CD4-positive, alpha-beta T cell treated with Interleukin-6 at 100 ng/mL for 8 hours (primary cell): ENCODE measurements at regions not wholly inside any gene's neighbourhood (a gene's known extent, or its start where the extent isn't known, plus 50 kb on each side); places are given as distances from the start of the nearest gene placed in this dataset.
"Not testable (repeated sequence)": the region's sequence is repeated elsewhere in the genome, so short reads cannot be mapped to it uniquely, and the experiment has no call there.

ENCODE experiments used
- DNase-seq: peaks from one replicate; pipeline ENCODE4 v3.0.0-alpha.2; 2020; ENCODE audit warnings: mixed read lengths, low spot score

DNA sequence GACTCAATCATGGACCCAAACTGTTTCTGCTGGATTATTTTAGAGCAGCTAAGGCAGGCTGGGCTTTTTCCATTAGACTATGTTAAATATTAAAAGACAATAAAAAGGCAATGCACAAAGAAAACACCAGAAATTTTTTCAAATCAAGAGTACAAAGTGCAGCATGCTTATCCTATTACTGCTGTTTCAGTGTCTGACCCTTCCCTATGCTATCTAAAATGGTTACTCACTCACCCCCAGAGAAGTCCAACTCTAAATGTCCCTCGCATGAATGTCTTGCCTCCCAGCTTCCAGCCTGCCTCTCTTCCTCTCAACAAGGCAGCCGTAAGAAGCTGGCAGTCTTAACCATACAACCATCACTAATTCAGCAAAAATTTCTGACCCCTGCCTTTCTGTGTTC lies 108.7 kb upstream of the SYT6 start:
- DNase-seq = no peak

DNA sequence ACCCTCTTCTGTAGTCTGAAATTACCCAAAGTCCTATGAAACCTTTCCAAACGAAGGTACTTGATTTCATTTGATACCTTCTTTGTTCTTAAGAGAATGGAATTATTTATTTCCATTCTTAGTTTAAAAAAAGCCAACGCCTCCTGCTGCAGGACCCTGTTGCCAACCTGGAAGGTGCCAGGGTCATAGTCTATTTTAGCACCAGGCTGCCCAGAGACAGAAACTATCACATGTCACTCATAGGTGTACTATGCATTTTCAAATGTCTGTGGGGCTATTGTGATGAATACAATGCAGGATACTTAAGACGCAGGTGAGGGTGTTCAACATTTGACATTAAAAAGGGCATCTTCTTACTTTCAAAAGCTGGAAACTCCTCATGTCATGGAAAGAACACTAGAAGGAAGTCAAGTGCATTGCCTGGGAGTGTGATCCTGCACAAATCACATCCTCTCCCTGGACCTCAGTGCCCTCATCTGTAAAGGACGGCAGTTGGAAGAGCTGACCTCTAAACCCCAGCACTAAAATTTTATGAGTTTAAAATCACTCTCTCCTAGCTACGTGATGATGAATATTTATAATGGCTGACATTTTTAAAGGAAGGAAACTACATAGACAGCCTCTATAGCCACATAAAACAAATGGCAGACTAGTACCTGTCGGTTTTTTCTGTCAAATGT lies 107.3 kb upstream of the SYT6 start:
- no peak for DNase-seq

DNA sequence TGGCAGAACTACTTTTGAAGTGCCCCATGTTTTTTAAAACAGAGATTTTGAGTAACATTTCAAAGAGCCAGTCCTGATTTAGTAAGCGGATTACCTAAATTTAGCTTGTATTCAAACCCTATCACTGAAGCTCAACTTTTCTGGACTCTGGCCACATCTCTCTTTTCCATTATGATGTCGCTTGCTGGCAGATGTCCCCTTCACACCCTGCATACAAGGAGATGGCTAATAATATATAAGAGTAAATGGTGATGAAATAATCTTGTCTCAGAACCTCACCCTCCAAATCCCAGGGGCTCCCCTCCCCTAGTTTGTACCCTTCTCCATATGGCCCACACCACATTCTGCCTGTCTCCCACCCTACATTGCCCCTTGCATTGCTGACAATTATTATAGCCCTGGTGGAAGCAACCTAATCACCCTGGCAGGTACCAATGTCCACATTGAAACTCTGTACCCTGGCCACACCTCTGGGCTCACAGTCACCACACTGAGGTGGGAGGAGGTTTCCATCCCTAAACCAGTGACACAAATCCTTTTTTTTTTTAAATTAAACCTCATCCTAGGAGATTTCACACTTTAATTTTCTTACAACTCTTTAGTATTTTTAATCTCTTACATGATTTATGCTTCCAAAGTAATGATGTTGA lies 106.0 kb upstream of the SYT6 start:
- no peak for DNase-seq

DNA sequence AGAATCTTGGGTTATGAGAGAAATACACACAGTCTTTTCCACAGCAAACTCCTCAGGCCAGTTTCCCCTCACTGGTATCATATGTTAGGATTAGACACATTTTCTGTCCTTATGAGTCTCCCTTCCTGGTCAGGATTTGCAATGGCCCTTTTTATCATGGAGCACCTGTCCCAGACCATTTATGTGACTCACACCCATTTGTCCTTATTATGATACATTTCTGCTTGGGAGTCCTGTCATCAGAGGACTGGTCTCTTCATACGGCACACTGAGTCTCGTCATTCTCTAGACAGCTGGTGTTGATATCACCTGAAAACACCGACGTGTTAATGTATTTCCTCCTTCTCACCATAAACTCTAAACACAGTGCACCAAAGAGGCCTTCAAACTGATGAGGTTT lies 105.0 kb upstream of the SYT6 start:
- DNase-seq = no peak

DNA sequence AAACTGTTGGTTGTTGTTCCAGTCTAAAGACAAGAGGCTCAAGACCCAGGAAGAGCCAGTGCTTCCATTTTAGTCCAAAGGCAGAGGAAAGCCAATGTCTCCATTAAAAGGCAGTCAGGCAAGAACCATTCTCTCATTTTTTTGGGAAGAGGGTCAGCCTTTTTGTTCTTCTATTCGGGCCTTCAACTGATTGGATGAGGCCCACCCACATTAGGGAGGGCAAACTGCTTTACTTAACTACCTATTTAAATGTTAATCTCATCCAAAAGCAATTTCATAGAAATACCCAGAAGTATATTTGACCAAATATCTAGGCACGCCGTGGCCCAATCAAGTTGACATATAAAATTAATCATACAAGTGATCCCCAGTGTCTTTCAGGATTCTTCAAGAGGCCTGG lies 104.4 kb upstream of the SYT6 start:
- no peak for DNase-seq

DNA sequence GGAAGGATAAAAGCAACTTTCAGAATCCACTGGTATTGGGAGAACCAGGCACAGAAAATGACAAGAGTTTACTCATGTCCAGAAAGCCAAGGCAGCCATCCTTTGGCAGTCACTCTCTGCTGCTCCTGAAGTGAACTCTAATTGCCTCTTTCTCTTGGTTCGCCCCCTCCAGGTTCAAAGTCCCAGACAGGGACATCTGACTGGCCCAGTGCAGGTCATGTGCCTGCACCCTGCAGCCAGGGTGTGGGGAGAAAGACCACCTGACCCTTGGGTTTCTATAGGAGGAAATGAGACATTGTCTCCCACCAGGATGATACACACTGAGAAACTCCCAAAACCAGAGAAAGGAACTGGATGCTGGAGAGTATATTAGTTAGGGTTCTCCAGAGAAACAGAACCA lies 103.9 kb upstream of the SYT6 start:
- DNase-seq = no peak

DNA sequence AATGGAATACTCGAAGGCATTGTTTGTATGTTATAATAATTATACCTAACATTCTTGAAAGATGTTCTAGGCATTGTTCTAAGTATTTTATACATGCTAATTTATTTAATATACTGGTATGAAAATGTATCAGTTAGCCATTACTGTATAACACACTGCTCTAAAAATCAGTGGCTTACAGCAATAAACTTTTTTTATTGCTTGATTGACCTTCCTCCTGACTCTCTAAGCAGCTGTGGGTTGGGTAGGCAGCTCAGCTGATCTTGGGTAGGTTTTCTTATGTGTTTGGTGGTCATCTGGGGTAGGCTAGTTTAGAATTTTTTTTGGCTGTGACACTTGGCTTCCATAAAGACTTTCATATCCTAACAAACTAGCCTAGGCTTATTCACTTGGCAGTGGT lies 100.2 kb upstream of the SYT6 start:
- no peak for DNase-seq

DNA sequence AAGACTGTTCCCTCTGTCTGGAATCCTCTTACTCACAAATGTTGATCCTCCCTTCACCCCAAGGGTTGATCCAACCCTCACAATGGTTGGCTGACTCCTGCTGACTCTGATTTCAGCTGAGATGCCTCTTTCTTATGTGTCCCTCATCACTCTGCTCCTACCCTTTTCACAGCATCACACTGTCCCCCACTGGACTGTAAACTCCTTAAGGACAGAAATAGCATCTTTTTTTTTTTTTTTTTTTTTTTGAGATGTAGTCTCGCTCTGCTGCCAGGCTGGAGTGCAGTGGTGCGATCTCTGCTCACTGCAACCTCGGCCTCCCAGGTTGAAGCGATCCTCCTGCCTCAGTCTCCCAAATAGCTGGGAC lies 97.9 kb upstream of the SYT6 start:
- DNase-seq = no peak

DNA sequence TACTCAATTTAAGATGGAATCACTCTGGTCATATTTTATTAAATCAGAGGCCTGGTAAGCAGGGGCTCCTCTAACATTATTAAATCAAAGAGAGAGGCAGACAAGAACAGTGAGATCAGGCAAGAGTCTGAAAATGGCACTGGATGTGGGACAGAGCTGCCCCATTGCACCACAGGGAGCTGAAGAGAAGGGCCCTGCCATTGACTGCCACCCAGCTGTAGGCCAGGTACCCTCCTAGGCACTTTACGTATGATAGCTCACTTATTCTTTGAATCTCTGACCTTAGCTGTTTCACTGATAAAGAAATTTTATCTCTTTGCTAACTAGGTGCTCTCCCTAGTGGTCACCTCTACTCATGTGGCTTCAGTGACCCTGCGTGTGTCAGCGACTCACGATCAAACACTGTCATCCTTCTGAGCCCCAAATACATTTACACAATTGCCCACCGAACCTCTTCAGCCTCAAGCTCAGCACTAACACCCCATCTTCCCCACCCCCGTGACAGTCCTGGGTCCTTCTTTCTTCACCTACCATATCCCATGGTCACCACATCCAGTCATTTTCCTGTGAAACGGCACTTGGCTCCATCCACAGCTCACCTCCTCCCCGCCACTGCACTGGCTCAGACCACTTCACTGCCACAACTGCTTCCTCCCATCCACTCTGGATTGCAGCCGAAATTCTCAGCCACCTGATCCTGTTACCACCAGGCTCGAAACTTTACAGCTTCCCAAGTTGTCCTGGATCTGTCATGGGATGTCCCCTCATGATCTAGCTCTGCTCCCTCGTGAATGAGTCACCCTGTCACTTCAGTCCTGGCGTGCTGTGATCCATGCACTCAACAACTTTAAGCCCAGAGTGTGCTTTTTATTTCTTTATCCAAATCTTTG lies 97.3 kb upstream of the SYT6 start:
- no peak for DNase-seq

DNA sequence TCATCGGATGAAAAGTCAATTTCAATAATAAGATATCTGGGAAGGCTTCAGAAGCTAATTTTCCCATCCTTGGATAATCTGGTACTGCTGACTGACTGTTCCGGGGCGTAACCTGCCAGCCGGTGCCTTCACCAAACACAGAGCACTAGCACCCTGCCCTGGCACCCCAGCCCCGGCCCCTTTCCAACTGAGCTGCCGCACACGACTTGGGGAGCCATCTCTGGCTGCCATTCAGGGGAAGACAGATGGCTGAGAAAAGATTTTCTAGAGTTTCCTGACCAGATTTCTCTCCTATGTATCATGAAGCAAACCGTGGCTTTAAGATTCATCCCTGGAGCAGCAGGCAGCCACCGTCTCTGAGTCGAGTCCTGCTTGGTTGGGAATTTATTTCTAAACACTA lies 96.0 kb upstream of the SYT6 start:
- DNase-seq = no peak

DNA sequence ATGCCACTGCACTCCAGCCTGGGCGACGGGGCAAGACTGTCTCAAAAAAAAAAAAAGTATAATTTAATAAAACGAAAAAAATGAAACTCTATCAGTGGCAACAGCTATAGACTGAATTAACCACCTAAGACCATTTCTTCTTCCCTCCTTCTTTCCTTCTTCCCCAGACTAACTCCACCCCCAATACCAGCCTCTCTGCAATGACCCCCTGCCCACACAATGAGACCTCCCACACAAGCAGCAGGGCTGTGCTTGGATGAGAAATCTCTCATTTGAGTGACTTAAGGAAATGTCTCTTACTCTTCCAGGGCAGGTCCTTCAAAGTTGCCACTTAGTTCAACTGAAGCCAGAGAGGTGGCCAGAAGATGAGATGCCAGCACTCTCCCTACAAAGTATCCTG lies 94.5 kb upstream of the SYT6 start:
- no peak for DNase-seq

DNA sequence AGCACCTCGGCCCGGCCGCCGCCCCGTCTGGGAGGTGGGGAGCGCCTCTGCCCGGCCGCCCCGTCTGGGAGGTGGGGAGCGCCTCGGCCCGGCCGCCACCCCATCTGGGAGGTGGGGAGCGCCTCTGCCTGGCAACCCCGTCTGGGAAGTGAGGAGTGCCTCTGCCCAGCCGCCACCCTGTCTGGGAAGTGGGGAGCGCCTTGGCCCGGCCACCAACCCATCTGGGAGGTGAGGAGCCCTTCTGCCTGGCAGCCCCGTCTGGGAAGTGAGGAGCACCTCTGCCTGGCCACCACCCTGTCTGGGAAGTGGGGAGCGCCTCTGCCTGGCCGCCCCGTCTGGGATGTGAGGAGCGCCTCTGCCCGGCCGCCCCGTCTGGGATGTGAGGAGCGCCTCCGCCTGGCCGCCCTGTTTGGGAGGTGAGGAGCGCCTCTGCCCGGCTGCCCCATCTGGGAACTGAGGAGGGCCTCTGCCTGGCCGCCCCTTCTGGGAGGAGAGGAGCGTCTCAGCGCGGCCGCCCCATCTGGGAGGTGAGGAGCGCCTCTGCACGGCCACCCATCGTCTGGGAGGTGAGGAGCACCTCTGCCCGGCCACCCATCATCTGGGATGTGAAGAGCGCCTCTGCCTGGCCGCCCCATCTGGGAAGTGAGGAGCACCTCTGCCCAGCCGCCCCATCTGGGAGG lies 89.0 kb upstream of the SYT6 start:
- DNase-seq = not testable (repeated sequence)

DNA sequence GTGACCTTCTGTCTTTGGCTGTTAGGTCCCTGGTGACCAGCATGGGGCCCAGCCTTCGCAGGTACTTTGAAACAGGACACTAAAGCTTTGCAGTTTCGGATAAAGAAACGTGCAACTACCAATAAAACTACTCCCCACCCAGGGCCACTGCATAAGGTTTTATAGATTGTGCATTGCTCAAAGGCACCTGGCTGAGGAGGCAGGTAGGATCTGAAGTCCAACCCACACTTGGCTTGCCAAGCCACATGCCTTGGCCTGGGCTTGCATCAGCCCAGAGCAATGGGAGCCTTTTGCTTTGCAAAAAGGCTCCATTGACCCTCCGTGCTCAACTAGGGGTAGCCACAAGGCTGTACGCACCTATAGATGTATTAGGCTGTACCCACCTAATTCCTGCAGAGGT lies 84.4 kb upstream of the SYT6 start:
- DNase-seq = no peak

DNA sequence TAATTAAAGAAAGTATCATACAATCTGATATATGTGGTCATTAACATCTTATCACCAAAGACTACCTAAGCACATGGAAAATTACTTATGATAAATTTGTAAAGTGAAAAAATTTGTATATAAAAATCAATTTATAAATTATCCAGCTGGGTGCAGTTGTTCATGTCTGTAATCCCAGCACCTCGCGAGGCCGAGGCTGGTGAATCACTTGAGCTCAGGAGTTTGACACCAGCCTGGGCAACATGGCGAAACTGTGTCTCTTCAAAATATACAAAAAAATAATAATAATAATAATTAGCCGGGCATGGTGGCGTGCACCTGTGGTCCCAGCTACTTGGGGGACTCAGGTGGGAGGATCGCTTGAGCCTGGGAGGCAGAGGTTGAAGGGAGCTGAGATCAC lies 82.8 kb upstream of the SYT6 start:
- DNase-seq = no peak

DNA sequence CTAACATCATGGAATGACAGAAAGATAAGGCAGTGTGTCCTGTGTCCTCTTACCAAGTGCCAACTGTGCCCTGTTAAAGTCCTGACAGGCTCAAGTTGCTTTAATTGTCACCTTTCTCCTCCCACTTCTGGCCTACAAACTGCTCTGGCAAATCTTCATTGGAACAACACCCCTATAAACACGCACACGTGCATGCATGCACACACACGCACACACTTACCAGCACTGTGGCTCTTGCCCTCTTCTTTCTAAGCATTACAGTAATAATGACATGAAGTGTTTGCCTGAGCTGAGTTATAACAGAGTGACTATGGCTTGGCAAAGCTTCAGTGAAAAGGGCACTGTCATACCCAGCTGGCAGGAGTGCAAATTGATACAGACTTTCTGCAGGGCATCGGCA lies 82.3 kb upstream of the SYT6 start:
- no peak for DNase-seq

DNA sequence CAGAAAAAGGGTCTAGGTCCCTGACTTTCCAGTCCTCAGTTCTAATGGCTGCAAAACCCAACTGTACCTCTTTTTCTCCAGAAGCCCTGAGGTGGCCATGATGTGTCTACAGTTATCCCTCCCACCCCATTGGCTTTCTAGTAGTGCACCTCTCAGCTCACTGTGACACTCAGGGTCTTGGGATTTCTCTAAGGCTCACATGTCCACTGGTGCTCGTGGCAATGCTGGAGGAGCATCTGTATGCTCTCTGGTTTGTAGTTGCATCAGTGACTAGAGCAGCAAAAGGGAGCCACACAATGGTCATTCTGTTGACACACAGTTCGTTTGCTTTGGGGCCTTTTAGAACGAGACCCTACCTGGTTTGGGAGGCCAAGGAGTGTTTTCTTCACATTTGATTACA lies 81.6 kb upstream of the SYT6 start:
- DNase-seq = no peak

DNA sequence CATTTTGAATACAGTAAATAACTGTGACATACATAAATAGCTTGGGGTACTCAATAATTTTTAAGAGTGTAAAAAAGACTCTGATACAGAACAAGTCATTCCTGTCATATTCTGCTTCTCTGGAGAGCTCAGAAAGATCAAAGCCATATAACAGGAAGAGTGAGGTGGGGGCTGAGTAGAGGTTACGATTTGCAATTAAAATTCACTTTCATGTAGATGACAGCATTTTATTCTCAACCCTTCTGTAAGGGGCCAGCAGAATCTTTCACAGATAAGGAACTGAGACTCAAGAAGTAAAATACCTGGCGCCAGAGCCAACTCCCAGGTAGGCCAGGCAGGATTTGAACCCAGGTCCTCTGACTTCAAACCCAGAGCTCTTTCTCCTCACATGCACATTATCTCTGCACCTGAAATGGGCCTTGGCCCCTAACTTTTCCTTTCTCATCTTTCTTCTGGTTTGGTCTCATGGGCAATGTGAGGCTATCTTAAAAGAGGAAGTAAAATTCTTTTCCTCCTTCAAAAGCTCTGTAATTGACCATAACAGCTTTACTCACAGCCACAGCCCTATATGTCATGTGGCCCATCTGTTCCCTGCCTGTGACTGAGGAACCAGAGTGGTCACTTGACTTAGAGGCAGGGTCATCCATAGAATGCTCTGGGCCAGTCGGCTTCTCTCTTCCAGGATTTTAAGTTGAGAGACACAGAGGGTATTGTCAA lies 80.9 kb upstream of the SYT6 start:
- DNase-seq = no peak

DNA sequence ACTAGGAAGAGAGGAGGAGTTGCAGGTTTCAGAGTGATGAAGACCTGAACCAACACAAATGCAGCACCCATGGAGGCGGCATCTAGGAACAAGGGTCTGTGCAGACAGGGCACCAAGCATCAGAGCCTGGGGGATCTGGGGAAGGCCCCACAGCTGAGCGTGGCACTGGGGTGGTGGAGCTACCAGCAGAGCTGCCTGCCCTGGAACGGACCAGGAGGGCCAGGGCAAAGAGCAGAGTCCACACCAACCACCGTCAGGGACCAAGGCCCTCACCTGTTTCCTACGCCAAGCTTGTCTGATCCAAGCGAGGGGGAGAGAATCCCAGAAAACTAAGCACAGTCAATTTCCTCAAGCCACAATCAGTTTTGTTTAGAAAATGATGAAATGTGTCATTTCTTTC lies 79.0 kb upstream of the SYT6 start:
- no peak for DNase-seq

DNA sequence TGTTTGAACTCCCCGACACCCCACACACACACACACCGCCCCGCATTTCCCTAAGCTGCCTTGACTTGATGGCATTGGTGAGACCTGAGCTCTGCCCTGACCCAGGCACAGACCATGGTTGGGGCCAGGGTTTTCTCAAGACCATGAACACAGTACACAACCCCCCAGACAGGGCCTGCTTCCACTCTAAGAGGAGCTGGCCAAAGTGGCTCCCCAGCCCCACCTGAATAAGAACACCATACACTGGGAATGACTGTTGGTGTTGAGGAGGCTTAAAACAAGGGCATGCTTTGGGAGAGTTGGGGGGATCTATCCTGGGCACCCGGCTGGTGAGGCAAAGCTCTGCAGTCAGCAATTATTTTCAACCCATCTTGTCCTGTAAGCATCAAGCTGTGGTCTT lies 77.6 kb upstream of the SYT6 start:
- DNase-seq = no peak

DNA sequence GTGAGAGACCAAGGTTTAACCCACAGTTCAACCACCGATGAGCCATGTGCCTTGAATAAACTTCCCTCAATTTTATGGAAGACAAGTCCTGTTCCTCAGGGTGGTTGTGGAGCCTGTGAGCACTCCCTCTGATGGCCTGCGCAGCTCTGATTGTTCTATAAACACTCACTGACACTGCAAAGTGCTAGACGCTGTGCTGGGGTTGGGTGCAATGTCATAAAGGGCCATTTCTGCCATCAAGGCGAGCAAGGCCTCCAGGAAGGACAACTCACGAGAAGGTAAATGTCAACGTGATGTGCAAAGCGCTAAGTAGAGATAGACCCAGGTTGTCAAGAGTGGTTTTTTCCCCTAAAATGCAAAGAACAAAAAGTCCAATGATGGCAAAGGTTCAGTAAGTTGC lies 75.7 kb upstream of the SYT6 start:
- DNase-seq = no peak

DNA sequence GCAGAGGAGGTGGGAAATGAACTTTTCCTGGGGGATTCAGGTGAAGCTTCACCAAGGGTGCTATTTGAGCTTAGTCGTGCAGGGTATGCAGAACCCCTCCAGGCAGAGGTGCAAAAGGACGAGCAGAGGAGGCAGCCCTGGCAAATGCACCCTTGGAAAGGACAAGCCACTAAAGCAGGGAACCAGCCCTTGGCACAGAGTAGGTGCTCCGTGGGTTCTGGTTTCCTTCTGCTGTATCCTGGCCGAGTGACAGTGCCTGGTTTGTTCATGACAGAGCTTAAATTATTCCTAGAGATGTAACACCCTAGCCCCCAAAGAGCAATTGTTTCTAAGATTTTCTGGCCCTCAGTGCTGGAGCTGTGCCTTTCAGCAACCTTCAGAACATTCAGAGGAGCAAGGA lies 73.4 kb upstream of the SYT6 start:
- DNase-seq = no peak
